ENCODE measurements at regions not wholly inside any gene's neighbourhood (a gene's known extent, or its start where the extent isn't known, plus 50 kb on each side); places are given as distances from the start of the nearest gene placed in this dataset.

DNA sequence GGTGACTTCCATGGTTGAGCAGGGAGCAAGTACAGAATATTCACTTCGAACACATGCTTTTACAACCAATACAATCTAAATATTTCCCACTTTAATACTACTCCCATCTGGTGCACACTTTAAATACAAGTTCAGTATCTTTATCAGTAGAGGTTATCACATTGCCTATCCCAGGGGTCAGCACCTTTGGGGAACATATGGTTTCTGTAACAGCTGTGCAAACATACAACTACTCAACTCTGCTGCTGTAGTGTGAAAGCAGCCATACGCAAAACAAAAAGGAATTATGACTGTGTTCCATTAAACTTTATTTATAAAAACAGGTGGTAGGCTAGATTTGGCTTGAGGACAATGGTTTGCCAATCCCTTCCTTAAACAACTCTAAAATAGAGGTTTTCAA, 157.5 kb downstream of the XPNPEP1 start:
- TF ChIP-seq KDM1A (IDR thresholded peaks at IDR 0.05; ENCODE audit: low read depth) (no peak), CHD4 (IDR thresholded peaks at IDR 0.05; ENCODE audit: borderline replicate concordance) (no peak), POLR2A (IDR thresholded peaks at IDR 0.05; ENCODE audit: low read length) (no peak), EP300 (IDR thresholded peaks at IDR 0.05) (no peak), SREBF2 (IDR thresholded peaks at IDR 0.05) (no peak), CEBPB (IDR thresholded peaks at IDR 0.05) (no peak)
- TF ChIP-seq, protein P1, sequence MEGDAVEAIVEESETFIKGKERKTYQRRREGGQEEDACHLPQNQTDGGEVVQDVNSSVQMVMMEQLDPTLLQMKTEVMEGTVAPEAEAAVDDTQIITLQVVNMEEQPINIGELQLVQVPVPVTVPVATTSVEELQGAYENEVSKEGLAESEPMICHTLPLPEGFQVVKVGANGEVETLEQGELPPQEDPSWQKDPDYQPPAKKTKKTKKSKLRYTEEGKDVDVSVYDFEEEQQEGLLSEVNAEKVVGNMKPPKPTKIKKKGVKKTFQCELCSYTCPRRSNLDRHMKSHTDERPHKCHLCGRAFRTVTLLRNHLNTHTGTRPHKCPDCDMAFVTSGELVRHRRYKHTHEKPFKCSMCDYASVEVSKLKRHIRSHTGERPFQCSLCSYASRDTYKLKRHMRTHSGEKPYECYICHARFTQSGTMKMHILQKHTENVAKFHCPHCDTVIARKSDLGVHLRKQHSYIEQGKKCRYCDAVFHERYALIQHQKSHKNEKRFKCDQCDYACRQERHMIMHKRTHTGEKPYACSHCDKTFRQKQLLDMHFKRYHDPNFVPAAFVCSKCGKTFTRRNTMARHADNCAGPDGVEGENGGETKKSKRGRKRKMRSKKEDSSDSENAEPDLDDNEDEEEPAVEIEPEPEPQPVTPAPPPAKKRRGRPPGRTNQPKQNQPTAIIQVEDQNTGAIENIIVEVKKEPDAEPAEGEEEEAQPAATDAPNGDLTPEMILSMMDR (IDR thresholded peaks at IDR 0.05) = no peak
- TF ChIP-seq, protein P2, sequence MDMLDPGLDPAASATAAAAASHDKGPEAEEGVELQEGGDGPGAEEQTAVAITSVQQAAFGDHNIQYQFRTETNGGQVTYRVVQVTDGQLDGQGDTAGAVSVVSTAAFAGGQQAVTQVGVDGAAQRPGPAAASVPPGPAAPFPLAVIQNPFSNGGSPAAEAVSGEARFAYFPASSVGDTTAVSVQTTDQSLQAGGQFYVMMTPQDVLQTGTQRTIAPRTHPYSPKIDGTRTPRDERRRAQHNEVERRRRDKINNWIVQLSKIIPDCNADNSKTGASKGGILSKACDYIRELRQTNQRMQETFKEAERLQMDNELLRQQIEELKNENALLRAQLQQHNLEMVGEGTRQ (IDR thresholded peaks at IDR 0.05) = no peak
- TF ChIP-seq, protein P3, sequence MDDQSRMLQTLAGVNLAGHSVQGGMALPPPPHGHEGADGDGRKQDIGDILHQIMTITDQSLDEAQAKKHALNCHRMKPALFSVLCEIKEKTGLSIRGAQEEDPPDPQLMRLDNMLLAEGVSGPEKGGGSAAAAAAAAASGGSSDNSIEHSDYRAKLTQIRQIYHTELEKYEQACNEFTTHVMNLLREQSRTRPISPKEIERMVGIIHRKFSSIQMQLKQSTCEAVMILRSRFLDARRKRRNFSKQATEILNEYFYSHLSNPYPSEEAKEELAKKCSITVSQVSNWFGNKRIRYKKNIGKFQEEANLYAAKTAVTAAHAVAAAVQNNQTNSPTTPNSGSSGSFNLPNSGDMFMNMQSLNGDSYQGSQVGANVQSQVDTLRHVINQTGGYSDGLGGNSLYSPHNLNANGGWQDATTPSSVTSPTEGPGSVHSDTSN (IDR thresholded peaks at IDR 0.05) = no peak
- TF ChIP-seq, protein P4, sequence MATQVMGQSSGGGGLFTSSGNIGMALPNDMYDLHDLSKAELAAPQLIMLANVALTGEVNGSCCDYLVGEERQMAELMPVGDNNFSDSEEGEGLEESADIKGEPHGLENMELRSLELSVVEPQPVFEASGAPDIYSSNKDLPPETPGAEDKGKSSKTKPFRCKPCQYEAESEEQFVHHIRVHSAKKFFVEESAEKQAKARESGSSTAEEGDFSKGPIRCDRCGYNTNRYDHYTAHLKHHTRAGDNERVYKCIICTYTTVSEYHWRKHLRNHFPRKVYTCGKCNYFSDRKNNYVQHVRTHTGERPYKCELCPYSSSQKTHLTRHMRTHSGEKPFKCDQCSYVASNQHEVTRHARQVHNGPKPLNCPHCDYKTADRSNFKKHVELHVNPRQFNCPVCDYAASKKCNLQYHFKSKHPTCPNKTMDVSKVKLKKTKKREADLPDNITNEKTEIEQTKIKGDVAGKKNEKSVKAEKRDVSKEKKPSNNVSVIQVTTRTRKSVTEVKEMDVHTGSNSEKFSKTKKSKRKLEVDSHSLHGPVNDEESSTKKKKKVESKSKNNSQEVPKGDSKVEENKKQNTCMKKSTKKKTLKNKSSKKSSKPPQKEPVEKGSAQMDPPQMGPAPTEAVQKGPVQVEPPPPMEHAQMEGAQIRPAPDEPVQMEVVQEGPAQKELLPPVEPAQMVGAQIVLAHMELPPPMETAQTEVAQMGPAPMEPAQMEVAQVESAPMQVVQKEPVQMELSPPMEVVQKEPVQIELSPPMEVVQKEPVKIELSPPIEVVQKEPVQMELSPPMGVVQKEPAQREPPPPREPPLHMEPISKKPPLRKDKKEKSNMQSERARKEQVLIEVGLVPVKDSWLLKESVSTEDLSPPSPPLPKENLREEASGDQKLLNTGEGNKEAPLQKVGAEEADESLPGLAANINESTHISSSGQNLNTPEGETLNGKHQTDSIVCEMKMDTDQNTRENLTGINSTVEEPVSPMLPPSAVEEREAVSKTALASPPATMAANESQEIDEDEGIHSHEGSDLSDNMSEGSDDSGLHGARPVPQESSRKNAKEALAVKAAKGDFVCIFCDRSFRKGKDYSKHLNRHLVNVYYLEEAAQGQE (IDR thresholded peaks at IDR 0.05) = no peak
- TF ChIP-seq, protein P5, sequence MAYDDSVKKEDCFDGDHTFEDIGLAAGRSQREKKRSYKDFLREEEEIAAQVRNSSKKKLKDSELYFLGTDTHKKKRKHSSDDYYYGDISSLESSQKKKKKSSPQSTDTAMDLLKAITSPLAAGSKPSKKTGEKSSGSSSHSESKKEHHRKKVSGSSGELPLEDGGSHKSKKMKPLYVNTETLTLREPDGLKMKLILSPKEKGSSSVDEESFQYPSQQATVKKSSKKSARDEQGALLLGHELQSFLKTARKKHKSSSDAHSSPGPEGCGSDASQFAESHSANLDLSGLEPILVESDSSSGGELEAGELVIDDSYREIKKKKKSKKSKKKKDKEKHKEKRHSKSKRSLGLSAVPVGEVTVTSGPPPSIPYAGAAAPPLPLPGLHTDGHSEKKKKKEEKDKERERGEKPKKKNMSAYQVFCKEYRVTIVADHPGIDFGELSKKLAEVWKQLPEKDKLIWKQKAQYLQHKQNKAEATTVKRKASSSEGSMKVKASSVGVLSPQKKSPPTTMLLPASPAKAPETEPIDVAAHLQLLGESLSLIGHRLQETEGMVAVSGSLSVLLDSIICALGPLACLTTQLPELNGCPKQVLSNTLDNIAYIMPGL (CRISPR knock-in tag; IDR thresholded peaks at IDR 0.05; ENCODE audit: borderline replicate concordance) = no peak
